GM21423 (cell line): ENCODE measurements at regions not wholly inside any gene's neighbourhood (a gene's known extent, or its start where the extent isn't known, plus 50 kb on each side); places are given as distances from the start of the nearest gene placed in this dataset.
"Not testable (repeated sequence)": the region's sequence is repeated elsewhere in the genome, so short reads cannot be mapped to it uniquely, and the experiment has no call there.

Experiments used
- ATAC-seq: cut with Tn5 transposase; IDR thresholded peaks from one replicate; pipeline ENCODE4 v1.9.1; 2021; ENCODE audit warnings: mild to moderate bottlenecking, moderate library complexity; ENCODE audit not compliant: unreplicated experiment

DNA sequence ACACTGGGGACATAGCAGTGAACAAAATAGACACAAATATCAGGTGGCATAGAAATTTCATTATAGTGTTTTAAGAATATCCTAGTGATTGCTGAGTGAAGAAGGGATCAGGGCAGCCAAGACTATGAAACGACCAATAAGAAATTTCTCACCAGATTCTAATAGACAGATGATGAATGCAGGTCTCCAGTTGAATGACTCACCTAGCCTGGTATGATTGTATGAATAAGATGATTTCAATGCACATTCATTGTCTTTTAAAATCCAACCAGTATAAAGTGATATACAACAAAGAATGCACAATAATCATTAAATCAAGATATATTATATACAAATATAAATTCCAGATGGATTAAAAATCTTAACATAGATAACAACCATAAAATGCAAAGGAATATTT is 124.5 kb upstream of the TENT5A start:
- no peak for ATAC-seq

DNA sequence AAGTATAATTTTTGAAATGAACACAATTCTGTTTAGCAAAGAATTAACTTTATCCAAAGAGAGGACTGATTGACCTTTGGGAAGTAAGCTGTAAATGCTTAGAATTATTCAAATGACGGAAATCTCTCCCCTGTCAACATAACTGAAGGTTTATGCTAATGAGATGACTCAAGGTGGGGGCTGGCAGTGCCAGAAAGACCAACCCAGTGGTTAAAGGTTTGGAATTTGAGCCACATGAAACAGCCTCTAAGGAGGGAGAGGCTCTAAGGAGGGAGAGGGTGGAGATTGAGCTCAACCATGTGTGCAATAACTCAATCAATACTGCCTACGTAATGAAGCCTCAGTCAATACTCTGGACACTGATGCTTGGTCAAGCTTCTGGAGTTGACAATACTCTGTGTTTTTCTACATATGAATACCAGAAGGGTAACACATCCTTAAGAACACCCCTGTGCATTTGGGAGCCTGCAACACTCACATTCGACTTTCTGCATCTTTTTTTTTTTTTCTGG is 123.4 kb upstream of the TENT5A start:
- ATAC-seq: no peak

DNA sequence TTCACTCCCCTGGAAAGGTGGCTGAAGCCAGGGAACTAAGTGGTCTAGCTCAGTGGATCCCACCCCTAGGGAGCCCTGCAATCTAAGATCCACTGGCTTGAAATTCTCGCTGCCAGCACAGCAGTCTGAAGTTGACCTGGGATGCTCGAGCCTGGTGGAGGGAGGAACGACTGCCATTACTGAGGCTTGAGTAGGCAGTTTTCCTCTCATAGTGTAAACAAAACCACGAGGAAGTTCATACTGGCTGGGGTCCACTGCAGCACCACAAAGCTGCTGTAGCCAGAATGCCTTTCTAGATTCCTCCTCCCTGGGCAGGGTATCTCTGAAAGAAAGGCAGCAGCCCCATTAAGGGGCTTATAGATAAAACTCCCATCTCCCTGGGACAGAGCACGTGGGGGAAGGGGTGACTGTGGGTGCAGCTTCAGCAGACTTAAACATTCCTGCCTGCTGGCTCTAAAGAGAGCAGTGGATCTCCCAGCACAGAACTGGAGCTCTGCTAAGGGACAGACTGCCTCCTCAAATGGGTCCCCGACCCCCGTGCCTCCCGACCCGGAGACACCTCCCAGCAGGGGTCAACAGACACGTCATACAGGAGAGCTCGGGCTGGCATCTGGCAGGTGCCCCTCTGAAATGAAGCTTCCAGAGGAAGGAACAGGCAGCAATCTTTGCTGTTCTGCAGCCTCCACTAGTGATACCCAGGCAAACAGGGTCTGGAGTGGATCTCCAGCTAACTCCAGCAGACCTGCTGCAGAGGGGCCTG is 117.4 kb upstream of the TENT5A start:
- ATAC-seq: not testable (repeated sequence)

DNA sequence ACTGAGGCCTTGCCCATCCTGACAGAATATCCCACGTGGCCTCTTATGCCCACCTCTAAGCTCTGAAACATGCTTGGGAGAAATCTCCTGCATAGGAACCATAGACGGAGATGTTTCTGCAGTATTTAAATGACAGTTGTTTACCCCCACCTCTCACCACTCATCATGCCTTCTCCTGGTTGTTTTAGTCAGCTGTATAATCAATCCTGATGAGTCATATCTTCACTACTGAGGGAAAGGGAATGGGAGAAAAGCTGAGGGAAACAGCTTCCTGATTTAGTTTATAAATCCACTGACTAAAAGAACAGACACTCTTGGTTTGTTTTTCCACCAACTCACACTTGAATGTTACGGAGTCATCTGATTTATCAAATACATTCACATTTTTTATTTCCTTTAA is 113.2 kb upstream of the TENT5A start:
- no peak for ATAC-seq

DNA sequence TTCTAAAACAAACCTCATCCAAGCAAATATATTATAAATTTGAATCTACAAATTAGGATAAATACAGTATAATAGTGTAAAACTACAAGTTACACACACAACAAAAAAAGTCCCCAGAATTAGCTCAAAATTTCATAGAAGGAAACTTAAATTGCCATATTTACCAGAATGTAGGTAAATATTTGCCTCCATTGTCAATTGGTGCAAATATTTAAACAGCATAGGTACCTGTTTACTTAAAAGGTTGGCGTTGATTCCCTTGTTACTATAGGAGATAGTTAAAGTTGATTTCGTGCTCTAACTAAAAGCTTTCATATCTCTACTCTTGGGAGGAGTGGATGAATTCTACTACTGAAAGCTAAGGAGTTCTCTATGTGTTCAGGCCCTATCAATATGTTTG is 111.6 kb upstream of the TENT5A start:
- ATAC-seq: no peak

DNA sequence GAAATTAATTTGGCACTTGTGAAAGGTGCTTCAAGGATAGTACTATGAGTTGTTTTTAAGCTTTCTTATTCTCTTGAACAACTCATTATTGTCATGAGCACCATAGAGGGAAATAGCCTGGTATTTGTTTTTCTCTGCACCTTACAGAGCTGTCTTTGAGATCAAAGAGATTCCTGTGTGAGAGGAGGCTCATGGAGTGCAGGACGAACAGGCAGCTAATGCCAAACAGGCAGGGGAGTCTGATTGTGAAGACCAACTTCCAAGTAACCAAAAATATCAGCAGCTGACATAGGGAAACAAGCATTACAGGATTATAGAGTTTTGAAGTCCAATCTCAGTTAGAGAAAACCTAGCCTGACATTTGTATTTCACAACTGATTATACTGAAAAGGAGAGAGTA is 110.6 kb upstream of the TENT5A start:
- no peak for ATAC-seq

DNA sequence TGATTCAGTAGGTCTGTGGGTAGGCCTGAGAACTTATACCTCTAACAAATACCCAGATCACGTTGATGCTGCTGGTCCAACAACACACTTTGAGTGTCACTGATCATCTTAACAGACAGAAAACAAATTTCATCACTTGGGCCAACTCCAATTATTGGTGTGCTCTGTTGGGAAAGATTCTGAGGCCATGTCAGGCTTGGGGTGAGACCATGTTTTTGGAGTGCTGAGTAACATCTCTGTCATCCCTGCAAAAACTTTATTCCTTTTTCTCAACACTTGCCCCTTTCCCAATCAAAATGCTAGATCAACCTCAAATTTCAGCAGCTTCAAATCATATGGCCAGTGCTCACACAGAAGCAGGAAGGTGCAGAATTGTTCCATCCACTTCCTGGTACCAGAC is 108.8 kb upstream of the TENT5A start:
- ATAC-seq: no peak

DNA sequence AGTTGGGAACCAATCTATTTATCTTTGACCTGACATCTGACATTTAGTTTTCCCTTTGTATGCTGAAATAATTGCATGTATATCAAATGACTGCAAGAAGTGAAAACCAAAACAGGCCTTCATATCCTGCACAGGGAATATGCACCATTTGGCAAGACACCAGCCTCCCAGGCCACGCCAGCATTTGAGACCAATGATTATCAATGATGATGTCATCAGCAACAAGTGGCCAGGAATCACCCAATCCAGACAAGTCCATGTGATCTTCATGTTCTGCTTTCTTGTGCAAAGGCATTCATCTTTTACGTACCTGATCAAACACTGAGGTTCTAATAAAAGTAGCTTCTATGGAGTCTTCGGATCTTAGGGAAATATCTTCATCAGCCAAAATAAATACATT is 107.4 kb upstream of the TENT5A start:
- ATAC-seq: no peak

DNA sequence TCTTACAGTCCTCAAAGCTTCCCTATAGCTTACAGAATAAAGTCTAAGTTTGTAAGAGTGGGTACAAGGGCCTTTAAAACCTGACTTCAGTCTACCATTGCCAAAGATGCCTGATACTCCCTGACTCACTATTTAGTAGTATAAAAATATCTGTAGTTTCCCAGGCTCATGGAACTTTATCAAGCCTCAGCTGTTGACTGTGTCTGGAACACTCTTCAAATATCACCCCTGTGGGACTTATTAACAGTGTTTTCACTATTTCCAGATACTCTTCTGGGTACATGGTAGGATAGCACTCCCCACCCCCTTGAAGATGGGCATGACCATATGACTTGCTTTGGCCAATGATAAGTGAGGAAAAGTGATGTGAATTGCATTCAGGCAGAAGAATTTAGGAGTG is 105.3 kb upstream of the TENT5A start:
- no peak for ATAC-seq

DNA sequence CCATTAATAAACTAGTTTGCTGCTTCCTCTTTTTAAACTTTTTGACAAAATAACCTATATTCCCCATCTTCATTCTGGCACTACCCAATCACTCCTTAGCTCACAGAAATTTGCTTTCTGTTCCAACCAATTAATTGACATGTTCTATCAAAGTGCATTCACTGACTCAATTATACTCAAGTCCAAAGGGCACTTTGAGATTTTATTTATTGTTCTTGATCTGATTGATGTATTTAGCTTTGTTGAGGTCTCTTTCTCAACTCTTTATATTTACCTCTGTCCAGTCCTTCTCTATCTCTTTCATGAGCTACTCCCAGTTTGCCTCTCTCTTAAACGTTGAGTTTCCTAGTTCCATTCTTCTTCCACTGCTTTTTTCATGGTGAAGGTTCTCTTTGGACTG is 104.4 kb upstream of the TENT5A start:
- no peak for ATAC-seq

DNA sequence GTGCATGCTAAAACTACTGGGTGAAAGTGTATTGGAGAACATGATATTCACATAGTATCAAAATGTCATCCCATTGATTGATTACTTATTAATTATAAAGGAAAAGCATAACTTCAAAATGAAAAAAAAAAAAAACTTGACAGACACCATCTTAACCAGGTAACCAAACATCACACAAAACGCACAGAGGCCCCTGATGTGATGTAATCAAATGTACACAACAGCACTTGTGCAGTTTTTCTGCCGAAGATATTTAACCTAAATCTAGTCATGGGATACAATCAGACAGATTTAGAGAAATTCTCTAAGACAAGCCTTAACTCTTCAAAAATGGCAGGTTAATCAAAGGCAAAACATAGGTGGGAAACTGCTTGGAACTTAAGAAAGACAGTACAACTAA is 102.0 kb upstream of the TENT5A start:
- ATAC-seq: no peak

DNA sequence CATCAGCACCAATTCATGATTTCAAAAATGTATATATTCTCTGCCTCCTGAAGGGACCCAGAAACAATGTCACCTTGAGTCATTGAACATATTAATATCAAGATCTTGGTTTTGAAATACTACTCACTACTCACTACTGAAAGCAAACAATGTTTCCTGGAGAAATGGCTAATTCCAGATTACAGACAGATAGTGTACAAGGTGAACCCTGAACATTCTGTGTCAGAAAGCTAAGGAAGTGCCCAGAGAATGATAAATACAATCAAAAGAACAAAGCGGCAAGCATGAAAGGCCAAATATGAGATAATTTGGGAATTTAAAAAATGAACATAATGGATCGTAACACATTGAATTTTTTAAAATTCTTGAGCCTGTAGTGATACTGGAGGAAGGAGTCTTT is 101.5 kb upstream of the TENT5A start:
- ATAC-seq: no peak

DNA sequence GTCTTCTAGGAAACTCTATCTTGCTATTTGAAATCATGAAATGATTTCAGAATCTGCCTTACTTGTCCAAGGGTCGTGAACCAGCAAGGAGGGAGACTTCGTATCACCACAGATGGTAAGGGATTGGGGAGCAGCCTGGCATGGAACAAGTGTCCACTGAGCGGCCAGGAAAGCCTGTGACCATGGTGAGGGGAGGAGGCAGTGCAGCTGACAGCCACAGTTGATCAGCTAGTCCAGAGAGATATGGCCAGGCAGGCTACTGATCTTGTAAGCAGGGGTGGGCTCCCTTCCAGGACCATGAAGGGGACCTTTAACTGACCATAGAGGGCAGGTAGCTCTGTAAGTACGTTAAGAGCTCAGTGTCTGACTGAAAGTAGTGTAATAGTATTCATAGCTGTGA is 96.8 kb upstream of the TENT5A start:
- ATAC-seq: no peak

DNA sequence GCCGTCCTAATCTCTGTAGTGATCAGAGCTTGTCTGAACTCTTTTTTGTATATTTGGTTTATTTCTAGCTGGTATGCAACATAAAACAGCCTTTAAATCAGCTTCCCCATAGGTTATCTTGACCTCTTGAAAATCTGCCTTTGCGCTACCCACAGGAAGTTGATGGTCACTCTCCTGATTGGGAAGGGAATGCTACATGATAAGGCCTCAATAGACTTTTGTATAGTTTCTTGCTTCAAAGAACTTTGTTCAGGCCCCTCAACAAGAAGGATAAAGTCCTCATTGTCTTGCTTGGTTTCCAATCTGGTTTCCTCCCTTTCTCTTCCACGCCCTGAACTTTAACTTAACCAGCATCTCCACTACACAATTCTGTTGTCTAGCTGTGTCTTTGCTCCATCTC is 95.4 kb upstream of the TENT5A start:
- no peak for ATAC-seq

DNA sequence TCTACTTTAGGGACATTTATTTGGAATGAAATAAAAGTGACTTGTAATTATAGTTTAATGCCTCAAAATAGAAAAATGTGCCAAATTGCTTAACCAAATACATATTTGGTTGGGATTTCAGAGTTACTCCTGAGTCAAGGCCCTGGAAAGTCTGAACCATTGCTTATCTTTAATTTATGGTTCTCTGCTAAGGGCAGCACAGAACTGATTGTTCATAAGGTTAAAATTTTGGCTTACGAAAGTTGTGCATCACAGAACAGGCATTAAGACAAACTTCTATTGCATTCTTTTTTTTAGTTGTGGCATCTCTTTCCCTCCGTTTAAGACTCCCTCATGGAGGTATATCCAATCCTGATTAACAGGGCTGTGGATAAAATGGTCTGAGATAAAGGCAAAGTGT is 92.2 kb upstream of the TENT5A start:
- no peak for ATAC-seq

DNA sequence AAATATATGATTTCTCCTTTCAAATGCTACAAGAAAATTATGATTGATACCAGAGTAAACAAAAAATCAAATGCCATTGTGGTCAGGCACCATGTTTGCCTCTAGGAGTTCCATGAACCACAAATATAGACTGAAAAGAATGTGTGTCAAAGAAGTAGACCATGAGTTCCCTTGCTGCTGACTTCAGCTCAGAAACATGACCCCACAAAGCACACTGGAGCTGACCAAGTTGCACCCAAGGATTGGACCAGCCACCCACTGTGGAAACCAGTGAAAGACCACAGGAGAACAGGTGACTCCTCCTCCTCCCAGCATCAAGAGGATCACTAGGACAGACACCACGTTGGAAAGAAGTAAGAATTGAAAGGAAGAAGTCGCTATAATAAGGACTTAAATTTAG is 90.8 kb upstream of the TENT5A start:
- no peak for ATAC-seq

DNA sequence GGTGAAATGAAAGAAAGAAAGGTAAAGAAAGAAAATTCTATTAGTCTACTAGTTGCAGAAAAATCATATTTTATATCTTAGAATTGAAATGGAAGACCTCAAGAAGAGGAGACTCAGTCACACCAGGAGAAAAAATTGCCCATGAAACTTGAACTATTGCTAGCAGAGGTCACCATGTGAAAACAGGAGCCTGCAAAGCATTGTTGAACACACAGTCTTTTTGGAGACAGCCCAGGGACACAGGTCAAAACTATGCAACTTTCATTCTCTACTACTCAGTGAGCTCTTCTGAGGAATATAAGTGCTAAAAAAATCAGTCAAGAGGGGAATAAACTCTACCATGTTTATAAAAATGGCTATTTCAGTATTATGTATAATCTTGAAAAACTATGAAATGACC is 89.8 kb upstream of the TENT5A start:
- ATAC-seq: no peak

DNA sequence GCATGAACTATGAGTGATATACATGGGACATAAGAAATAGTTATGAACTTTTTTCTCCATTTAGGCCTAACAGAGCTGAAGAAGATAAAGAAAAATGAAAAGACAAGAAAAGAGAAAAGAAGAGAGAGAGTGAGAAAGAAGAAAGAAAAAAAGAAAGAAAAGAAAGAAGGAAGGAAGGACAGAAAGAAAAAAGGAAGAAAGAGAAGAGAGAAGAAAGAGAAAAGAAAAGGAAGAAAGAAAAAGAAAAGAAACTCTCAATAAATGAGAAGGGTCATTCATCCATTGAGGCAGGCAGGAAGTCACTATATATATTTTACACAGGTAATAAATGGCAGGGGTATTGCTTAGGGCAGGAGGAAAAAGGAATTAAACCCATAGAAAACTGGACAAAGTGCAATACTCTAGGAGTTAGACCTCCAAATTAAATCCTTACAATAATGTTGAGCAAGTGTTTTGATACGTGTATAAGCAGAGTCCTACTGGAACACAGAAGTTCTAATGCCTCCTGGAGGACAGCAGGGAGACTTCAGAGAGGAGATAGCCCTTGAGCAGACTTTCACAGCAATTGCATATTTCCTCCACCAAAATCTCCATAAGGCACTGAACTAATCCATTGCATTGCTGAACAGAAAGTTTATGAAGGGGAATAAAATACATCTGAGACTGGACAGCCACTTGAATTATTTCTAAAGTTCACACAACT is 86.4 kb upstream of the TENT5A start:
- ATAC-seq: no peak

DNA sequence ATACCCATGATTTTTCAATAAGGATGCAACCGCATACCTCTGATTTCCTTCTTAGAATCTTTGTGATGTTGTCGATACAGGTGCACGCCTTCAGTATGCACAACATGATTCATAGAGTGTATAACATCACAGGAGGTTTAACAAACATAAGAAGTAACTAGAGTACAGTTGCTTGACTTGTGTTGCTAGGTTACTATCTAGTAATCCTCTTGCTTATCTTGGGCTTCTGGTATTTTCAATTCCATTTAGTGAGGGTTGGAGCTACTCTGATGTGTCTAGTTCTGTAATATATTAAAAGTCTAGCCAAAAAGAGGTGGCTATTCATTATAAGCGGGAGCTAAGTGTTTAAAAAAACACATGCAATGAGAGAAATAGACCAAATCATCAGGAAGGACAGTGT is 85.5 kb upstream of the TENT5A start:
- no peak for ATAC-seq

DNA sequence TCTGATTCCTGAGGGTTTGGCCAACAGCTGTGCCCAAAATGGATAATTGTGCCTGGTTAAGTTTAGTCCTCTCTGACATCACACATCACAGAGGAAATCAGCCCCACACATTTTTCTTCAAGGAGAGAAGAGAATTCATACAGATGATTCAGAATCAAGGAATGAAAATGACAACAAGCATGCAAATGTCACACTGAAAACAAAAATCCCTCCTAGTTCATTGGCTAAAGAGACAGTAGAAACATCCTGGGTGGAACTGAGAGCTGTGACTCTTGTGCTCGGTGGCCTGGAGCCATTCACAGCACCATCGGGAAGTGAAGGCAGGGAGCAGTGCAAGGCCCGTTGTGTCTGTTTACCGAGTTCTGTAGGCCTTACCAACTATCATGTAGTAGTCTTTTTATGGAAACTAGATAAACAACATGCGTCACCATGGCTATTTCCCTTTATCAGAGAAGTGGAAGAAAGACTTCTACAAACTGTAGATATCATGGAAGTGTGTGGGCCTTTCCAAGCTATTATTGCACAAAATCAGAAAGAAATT is 81.7 kb upstream of the TENT5A start:
- no peak for ATAC-seq

DNA sequence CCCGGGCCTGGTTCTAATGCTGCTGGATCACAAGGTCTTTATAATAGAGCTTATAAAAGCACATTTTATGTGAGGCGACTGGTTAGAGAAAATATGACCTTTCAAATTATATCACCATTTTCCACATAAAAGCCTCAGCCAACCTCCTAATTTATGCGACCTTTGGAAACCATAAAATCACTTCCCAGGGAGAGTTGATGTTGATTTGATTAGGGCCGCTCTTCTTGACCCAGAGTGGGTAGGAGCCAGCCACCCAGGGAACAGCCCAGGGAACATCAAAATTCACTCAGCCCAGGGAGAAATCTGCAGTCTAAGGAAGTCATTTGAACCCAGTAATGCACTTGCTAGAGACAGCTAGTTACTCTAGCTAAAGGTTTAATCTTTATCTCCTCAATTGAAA is 79.8 kb upstream of the TENT5A start:
- no peak for ATAC-seq

DNA sequence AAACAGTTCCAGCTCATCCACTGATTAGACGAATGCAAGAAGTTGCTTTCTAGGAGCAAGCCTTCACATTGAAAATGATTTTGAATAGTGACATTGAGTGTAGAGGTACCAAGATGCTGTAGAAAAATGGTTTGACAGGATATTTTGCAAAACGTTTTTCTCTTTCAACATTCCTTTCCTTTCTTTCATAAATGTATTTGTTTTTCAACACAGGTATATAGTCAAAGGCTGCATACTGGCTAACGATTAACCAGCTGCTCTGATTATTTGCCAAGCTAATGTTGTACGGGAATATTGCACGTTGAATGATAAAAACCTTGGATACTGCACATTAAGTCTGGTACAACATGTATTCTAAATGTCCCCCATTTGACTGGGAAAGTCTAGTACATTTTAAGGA is 78.8 kb upstream of the TENT5A start:
- ATAC-seq: no peak
